ENCODE measurements at regions not wholly inside any gene's neighbourhood (a gene's known extent, or its start where the extent isn't known, plus 50 kb on each side); places are given as distances from the start of the nearest gene placed in this dataset.

DNA sequence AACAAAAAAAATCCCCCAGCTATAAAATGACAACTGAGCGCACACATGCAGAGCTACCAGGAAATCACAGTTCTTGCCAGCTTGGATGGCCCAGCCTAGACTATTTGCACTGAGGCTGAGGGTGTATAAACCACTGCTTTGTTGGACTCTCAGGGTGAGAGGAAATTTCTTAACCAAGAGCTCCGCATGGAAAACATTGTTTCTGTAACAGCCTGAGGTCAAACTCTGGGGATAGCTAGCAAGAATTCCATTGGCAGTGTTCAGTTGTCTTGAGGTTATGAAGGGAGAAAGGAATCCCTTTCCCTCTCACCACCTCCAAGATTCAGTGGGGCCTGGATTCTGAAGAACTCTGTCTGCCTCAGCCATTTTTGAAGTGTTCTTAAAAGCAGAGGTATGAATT is 360.0 kb downstream of the OSTF1 start:
- TF ChIP-seq, protein P1, sequence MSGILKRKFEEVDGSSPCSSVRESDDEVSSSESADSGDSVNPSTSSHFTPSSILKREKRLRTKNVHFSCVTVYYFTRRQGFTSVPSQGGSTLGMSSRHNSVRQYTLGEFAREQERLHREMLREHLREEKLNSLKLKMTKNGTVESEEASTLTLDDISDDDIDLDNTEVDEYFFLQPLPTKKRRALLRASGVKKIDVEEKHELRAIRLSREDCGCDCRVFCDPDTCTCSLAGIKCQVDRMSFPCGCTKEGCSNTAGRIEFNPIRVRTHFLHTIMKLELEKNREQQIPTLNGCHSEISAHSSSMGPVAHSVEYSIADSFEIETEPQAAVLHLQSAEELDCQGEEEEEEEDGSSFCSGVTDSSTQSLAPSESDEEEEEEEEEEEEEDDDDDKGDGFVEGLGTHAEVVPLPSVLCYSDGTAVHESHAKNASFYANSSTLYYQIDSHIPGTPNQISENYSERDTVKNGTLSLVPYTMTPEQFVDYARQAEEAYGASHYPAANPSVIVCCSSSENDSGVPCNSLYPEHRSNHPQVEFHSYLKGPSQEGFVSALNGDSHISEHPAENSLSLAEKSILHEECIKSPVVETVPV (CRISPR knock-in tag; IDR thresholded peaks at IDR 0.05), result no peak
- TF ChIP-seq PPARA (CRISPR knock-in tag; IDR thresholded peaks at IDR 0.05; ENCODE audit: borderline replicate concordance) (no peak), ISL1 (CRISPR knock-in tag; IDR thresholded peaks at IDR 0.05) (no peak), ZFP3 (CRISPR knock-in tag; IDR thresholded peaks at IDR 0.05) (no peak), CREB5 (CRISPR knock-in tag; IDR thresholded peaks at IDR 0.05; ENCODE audit: low read depth) (no peak)
- TF ChIP-seq, protein P2, sequence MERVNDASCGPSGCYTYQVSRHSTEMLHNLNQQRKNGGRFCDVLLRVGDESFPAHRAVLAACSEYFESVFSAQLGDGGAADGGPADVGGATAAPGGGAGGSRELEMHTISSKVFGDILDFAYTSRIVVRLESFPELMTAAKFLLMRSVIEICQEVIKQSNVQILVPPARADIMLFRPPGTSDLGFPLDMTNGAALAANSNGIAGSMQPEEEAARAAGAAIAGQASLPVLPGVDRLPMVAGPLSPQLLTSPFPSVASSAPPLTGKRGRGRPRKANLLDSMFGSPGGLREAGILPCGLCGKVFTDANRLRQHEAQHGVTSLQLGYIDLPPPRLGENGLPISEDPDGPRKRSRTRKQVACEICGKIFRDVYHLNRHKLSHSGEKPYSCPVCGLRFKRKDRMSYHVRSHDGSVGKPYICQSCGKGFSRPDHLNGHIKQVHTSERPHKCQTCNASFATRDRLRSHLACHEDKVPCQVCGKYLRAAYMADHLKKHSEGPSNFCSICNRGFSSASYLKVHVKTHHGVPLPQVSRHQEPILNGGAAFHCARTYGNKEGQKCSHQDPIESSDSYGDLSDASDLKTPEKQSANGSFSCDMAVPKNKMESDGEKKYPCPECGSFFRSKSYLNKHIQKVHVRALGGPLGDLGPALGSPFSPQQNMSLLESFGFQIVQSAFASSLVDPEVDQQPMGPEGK (CRISPR knock-in tag; IDR thresholded peaks at IDR 0.05; ENCODE audit: borderline replicate concordance), result no peak
- no peak for ATAC-seq

GRCh38 chr9:75448955-75449354 is 360.6 kb downstream of the OSTF1 start:
- no peak for ATAC-seq
- no peak for TF ChIP-seq TOX (CRISPR knock-in tag; IDR thresholded peaks at IDR 0.05; ENCODE audit: borderline replicate concordance)
- TF ChIP-seq ZNF70 (CRISPR knock-in tag; IDR thresholded peaks at IDR 0.05), result no peak
- no peak for TF ChIP-seq TCF4 (CRISPR knock-in tag; IDR thresholded peaks at IDR 0.05; ENCODE audit: borderline replicate concordance)
- TF ChIP-seq ZNF565 (CRISPR knock-in tag; conservative IDR thresholded peaks at IDR 0.05; ENCODE audit: low read depth), result no peak
- no peak for TF ChIP-seq CSDC2 (CRISPR knock-in tag; IDR thresholded peaks at IDR 0.05)
- TF ChIP-seq ZNF8 (CRISPR knock-in tag; IDR thresholded peaks at IDR 0.05), result no peak
- TF ChIP-seq ZC3H10 (CRISPR knock-in tag; IDR thresholded peaks at IDR 0.05), result no peak

DNA sequence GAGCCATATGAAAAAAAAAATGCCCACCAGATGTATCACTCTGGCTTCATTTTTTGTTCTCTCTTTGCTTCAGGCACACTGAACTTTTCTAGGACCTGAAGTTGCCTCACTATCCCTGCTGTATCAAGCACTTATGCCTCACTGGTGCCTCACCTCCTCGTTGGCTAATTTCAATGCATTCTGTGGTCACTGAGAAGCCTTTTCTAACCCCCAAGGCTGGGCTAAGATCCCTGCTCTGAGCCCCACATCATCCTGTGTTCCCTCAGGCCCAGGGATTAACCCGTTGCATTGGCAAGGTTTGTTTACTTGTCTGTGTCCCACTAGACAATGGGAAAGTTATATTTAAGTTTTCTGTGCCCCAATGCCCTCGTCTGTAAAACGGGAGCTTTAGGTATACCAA is 362.7 kb downstream of the OSTF1 start:
- TF ChIP-seq OSR1 (CRISPR knock-in tag; IDR thresholded peaks at IDR 0.05), result no peak
- TF ChIP-seq SNAI2 (CRISPR knock-in tag; IDR thresholded peaks at IDR 0.05), result no peak
- TF ChIP-seq TSHZ2 (CRISPR knock-in tag; IDR thresholded peaks at IDR 0.05), result no peak
- no peak for TF ChIP-seq TCF4 (CRISPR knock-in tag; IDR thresholded peaks at IDR 0.05; ENCODE audit: borderline replicate concordance)
- TF ChIP-seq, protein P2 (CRISPR knock-in tag; IDR thresholded peaks at IDR 0.05; ENCODE audit: borderline replicate concordance), result no peak
- no peak for ATAC-seq

DNA sequence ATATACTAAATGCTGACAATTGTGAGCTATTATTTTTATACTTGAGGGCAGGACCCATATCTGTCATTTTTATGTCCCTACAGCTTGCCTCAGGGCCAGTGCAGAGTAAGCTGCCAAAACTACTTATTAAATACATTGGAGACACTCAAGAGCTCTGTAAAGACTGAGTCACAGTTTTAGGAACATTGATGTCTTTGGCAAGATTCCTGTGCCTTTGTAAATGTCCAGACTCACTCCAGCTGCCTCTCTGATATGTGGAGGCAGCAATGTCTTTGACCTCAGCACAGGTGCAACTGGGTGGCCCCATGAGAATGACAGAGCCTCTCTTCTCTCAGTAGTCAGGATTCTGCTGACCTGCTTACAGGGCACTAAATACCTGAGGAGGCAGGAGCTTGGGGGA is 363.2 kb downstream of the OSTF1 start:
- no peak for ATAC-seq
- TF ChIP-seq TCF4 (CRISPR knock-in tag; IDR thresholded peaks at IDR 0.05; ENCODE audit: borderline replicate concordance) (no peak), CREB5 (CRISPR knock-in tag; IDR thresholded peaks at IDR 0.05; ENCODE audit: low read depth) (no peak), BACH2 (CRISPR knock-in tag; IDR thresholded peaks at IDR 0.05; ENCODE audit: borderline replicate concordance) (no peak), OSR1 (CRISPR knock-in tag; IDR thresholded peaks at IDR 0.05) (no peak), PPARA (CRISPR knock-in tag; IDR thresholded peaks at IDR 0.05; ENCODE audit: borderline replicate concordance) (no peak), ZFP30 (CRISPR knock-in tag; IDR thresholded peaks at IDR 0.05) (no peak), CSDC2 (CRISPR knock-in tag; IDR thresholded peaks at IDR 0.05) (no peak), RARB (CRISPR knock-in tag; IDR thresholded peaks at IDR 0.05) (no peak), POU6F1 (CRISPR knock-in tag; IDR thresholded peaks at IDR 0.05; ENCODE audit: borderline replicate concordance, low read depth) (no peak), ARNTL (CRISPR knock-in tag; IDR thresholded peaks at IDR 0.05; ENCODE audit: borderline replicate concordance, low read depth) (no peak), ISL1 (CRISPR knock-in tag; IDR thresholded peaks at IDR 0.05) (no peak), GLIS3 (CRISPR knock-in tag; IDR thresholded peaks at IDR 0.05) (no peak)
- TF ChIP-seq, protein P2 (CRISPR knock-in tag; IDR thresholded peaks at IDR 0.05; ENCODE audit: borderline replicate concordance), result no peak

Measured in SK-N-SH treated with all-trans-retinoic acid at 6 μM for 48 hours (cell line).